IMR-90 (cell line): ENCODE measurements at regions not wholly inside any gene's neighbourhood (a gene's known extent, or its start where the extent isn't known, plus 50 kb on each side); places are given as distances from the start of the nearest gene placed in this dataset.

Experiments
- ATAC-seq: fragments of 200-7000 bp; cut with Tn5 transposase; 2 replicates; pipeline ENCODE4 v1.9.1; 2020; ENCODE audit warnings: low read depth, mild to moderate bottlenecking, moderate library complexity
- BruUV-seq: library from RNA; stranded (reverse); fragments of 400-500 nt; replicated peaks from 2 replicates; lab custom pipeline; 2021; lab: Mats Ljungman, UMichigan
- CTCF ChIA-PET: fragments of 300-600 bp; formaldehyde crosslinking; extraction: SDS; loops from one replicate; lab custom pipeline; 2021; ENCODE audit warnings: antibody characterized with exemption; lab: Yijun Ruan, JAX
- POLR2A ChIA-PET: fragments of 300-600 bp; sonication (Branson Sonifier 250); formaldehyde crosslinking; loops from one replicate; lab custom pipeline; 2022; ENCODE audit warnings: antibody characterized with exemption; ENCODE audit not compliant: unreplicated experiment; lab: Charles Lee
- DNase-seq: peaks from one replicate; pipeline ENCODE4 v3.0.0; 2013
- H2AFZ ChIP-seq: replicated peaks from 2 replicates; pipeline ENCODE3; 2013; ENCODE audit warnings: low read length, mild to moderate bottlenecking; ENCODE audit not compliant: poor library complexity
- H2AK5ac ChIP-seq: 2 replicates; pipeline ENCODE4 v1.6.1; 2013; ENCODE audit warnings: low read depth, low read length, inconsistent platforms
- H2AK9ac ChIP-seq: replicated peaks from 2 replicates; pipeline ENCODE3; 2013; ENCODE audit warnings: mild to moderate bottlenecking, low read depth, low read length, moderate library complexity; ENCODE audit not compliant: poor library complexity
- H2BK120ac ChIP-seq: 2 replicates; pipeline ENCODE4 v1.6.1; 2013; ENCODE audit warnings: low read depth, low read length, inconsistent platforms
- H2BK15ac ChIP-seq: 3 replicates; pipeline ENCODE4 v1.6.1; 2013; ENCODE audit warnings: low read depth, low read length, inconsistent platforms
- H2BK20ac ChIP-seq: 2 replicates; pipeline ENCODE4 v1.6.1; 2013; ENCODE audit warnings: low read depth, mild to moderate bottlenecking, inconsistent platforms, low read length, moderate library complexity
- H2BK5ac ChIP-seq: 2 replicates; pipeline ENCODE4 v1.6.1; 2013; ENCODE audit warnings: mild to moderate bottlenecking, low read depth, low read length, inconsistent platforms; ENCODE audit not compliant: poor library complexity, severe bottlenecking
- H3K14ac ChIP-seq: replicated peaks from 2 replicates; pipeline ENCODE4 v1.6.1; 2013; ENCODE audit warnings: low read depth, low read length, inconsistent platforms
- H3K18ac ChIP-seq: 2 replicates; pipeline ENCODE4 v1.6.1; 2013; ENCODE audit warnings: low read depth, low read length, control low read depth
- H3K23ac ChIP-seq: 2 replicates; pipeline ENCODE4 v1.6.1; 2013; ENCODE audit warnings: low read depth, low read length, inconsistent platforms
- H3K27ac ChIP-seq: 2 replicates; pipeline ENCODE4 v1.5.1; 2013; ENCODE audit warnings: mild to moderate bottlenecking, control low read depth, low read length; ENCODE audit not compliant: insufficient read depth
- H3K27me3 ChIP-seq: 2 replicates; pipeline ENCODE4 v1.6.1; 2013; ENCODE audit warnings: low read length; ENCODE audit not compliant: control insufficient read depth, insufficient read depth
- H3K36me3 ChIP-seq: 2 replicates; pipeline ENCODE4 v1.6.1; 2013; ENCODE audit warnings: low read length, mixed read lengths; ENCODE audit not compliant: control insufficient read depth, insufficient read depth
- H3K4ac ChIP-seq: 2 replicates; pipeline ENCODE4 v1.6.1; 2013; ENCODE audit warnings: low read depth, low read length, inconsistent platforms
- H3K4me1 ChIP-seq: 2 replicates; pipeline ENCODE4 v1.6.1; 2013; ENCODE audit warnings: low read length, mixed read lengths; ENCODE audit not compliant: control insufficient read depth, insufficient read depth
- H3K4me2 ChIP-seq: 2 replicates; pipeline ENCODE4 v1.6.1; 2013; ENCODE audit warnings: low read depth, mild to moderate bottlenecking, control low read depth, low read length, moderate library complexity
- H3K4me3 ChIP-seq: 2 replicates; pipeline ENCODE4 v1.5.1; 2013; ENCODE audit warnings: low read depth, mild to moderate bottlenecking, control low read depth, low read length, moderate library complexity; ENCODE audit not compliant: insufficient read depth
- H3K56ac ChIP-seq: 2 replicates; pipeline ENCODE4 v1.6.1; 2013; ENCODE audit warnings: low read length, inconsistent platforms; ENCODE audit not compliant: insufficient read depth; ENCODE audit errors: extremely low read depth
- H3K79me1 ChIP-seq, 2 experiments: 2 replicates each; pipeline ENCODE4 v1.6.1; 2013; ENCODE audit warnings: low read length in 2 of 2, inconsistent platforms in 1 of 2, low read depth in 1 of 2
- H3K9ac ChIP-seq: 2 replicates; pipeline ENCODE4 v1.6.1; 2013; ENCODE audit warnings: low read depth, low read length, control low read depth
- H3K9me1 ChIP-seq: 2 replicates; pipeline ENCODE4 v1.6.1; 2013; ENCODE audit warnings: low read length, inconsistent platforms; ENCODE audit not compliant: insufficient read depth
- H3K9me3 ChIP-seq: 2 replicates; pipeline ENCODE4 v1.6.1; 2013; ENCODE audit warnings: low read length; ENCODE audit not compliant: control insufficient read depth, insufficient read depth
- H4K20me1 ChIP-seq: 2 replicates; pipeline ENCODE4 v1.6.1; 2013; ENCODE audit warnings: low read length, inconsistent platforms; ENCODE audit not compliant: insufficient read depth
- H4K5ac ChIP-seq: 2 replicates; pipeline ENCODE4 v1.6.1; 2013; ENCODE audit warnings: mild to moderate bottlenecking, low read depth, low read length, control low read depth
- H4K8ac ChIP-seq, 2 experiments: 2 replicates each; pipeline ENCODE4 v1.6.1; 2013; ENCODE audit warnings: low read depth in 2 of 2, low read length in 2 of 2, control low read depth in 1 of 2, inconsistent platforms in 1 of 2
- H4K91ac ChIP-seq: 2 replicates; pipeline ENCODE4 v1.6.1; 2013; ENCODE audit warnings: low read depth, low read length, inconsistent platforms; ENCODE audit not compliant: insufficient read depth
- MAFK ChIP-seq: IDR thresholded peaks from 2 replicates; pipeline ENCODE4 v1.6.1; 2012; ENCODE audit warnings: low read depth, low read length, improper control_type of control experiment
- MXI1 ChIP-seq: IDR thresholded peaks from 2 replicates; pipeline ENCODE4 v1.6.1; 2012; ENCODE audit warnings: low read depth, mild to moderate bottlenecking, low read length, moderate library complexity, borderline replicate concordance
- NFE2L2 ChIP-seq: fragments of 150-350 bp; IDR thresholded peaks from 2 replicates; pipeline ENCODE4 v1.6.1; 2016; ENCODE audit warnings: low read depth, mild to moderate bottlenecking, low read length
- RCOR1 ChIP-seq: IDR thresholded peaks from 2 replicates; pipeline ENCODE4 v1.6.1; 2012; ENCODE audit warnings: mild to moderate bottlenecking, low read length, improper control_type of control experiment; ENCODE audit not compliant: insufficient replicate concordance
- RFX5 ChIP-seq: IDR thresholded peaks from 2 replicates; pipeline ENCODE4 v1.8.0; 2012; ENCODE audit warnings: low read depth, mild to moderate bottlenecking, low read length, moderate library complexity
- WGBS, 2 experiments: methylation state at CpG; one replicate each; pipeline versions ENCODE4 v1.1.5 to v1.1.7; 2013; ENCODE audit warnings: missing lambda C conversion rate in 2 of 2; ENCODE audit not compliant: insufficient read length in 1 of 2; ENCODE audit errors: extremely low coverage in 2 of 2; 5-methylcytosine and 5-hydroxymethylcytosine counted together
- dilution Hi-C: fragments of 300-500 bp; cut with HindIII; formaldehyde crosslinking; loops from one replicate; pipeline ENCODE4 v1.14.3; 2018; ENCODE audit warnings: low sequenced_read_pairs; ENCODE audit not compliant: unreplicated experiment
- in situ Hi-C: fragments of 300-500 bp; cut with MboI; formaldehyde crosslinking; loops from 3 replicates; pipeline ENCODE4 v1.14.3; 2019; ENCODE audit warnings: low sequenced_read_pairs, inconsistent platforms, mixed read lengths
- intact Hi-C: fragments of 100-400 bp; cut with micrococcal nuclease; formaldehyde crosslinking; loops from 2 replicates; pipeline ENCODE4 v1.10.0; 2022

- Histone ChIP-seq H4K20me1 (no peaks in the 10 kb centered on the region), H4K8ac (peak overlapping the region; percentile 60 to 68; a peak in 3 of 4 replicates), H3K9me1 (no peaks in the 10 kb centered on the region), H2BK120ac (no peak overlapping the region), H3K14ac (no peak overlapping the region), H3K36me3 (no peaks in the 10 kb centered on the region), H3K56ac (no peak overlapping the region), H3K23ac (no peak overlapping the region), H3K9me3 (no peaks in the 10 kb centered on the region), H3K4ac (peak overlapping the region; percentile 65; the same call in 1 of the 2 replicates), H3K27me3 (no peaks in the 10 kb centered on the region), H3K18ac (0 out of 2 replicates have a peak overlapping the region, but pooled peaks have one; percentile 20), H3K9ac (peak overlapping the region; percentile 6), H3K4me3 (peak overlapping the region; percentile 66), H2AK9ac (peak overlapping the region; percentile 69), H2BK20ac (no peak overlapping the region), H2BK5ac (no peak overlapping the region), H4K5ac (peak overlapping the region; percentile 35), H3K79me1 (no peaks in the 10 kb centered on the region), H3K27ac (0 out of 2 replicates have a peak overlapping the region, but pooled peaks have one; percentile 29), H2AFZ (peak overlapping the region; percentile 87), H3K4me2 (peak overlapping the region; percentile 97), H2AK5ac (no peak overlapping the region), H3K4me1 (no peaks in the 10 kb centered on the region), H4K91ac (no peak overlapping the region; the same call in 1 of the 2 replicates), H2BK15ac (no peak overlapping the region)
- ChIA-PET POLR2A (no interaction called here), CTCF (no interaction called here)
- 1% methylated on average over 16 of the region's 59 CpGs; no CpG with 5 or more reads in 1 of the 2 experiments for WGBS, 2 experiments
- dilution Hi-C loops (no loop called here), in situ Hi-C loops (no loop called here), intact Hi-C loops (no loop called here)
- TF ChIP-seq NFE2L2 (no peak), RCOR1 (no peak), RFX5 (peak; percentile 96), MXI1 (no peak), MAFK (no peak)
- peak; percentile 40 for DNase-seq
- no TSS peak for BruUV-seq
- ATAC-seq = peak; percentile 85
Measured at GRCh38 chr16:79770244-79771064, 169.9 kb upstream of the MAF start.
